Anterior cingulate cortex (tissue), 58 donors: ENCODE measurements at regions not wholly inside any gene's neighbourhood (a gene's known extent, or its start where the extent isn't known, plus 50 kb on each side); places are given as distances from the start of the nearest gene placed in this dataset.

Experiments
- DNase-seq, 58 donors: peaks; one replicate each; lab custom pipeline; 2025; lab: John Stamatoyannopoulos, UW

- DNase-seq = no peak
Measured at GRCh38 chr11:95451682-95452081, 220.7 kb upstream of the SESN3 start.

GRCh38 chr11:95451261-95451660, 220.3 kb upstream of the SESN3 start:
- DNase-seq = no peak

- DNase-seq = no peak
Measured at GRCh38 chr11:95450547-95451123, 219.6 kb upstream of the SESN3 start.

- DNase-seq = no peak
Measured at GRCh38 chr11:95445746-95446333, 214.8 kb upstream of the SESN3 start.

GRCh38 chr11:95444309-95445241, 213.6 kb upstream of the SESN3 start:
- no peak for DNase-seq

GRCh38 chr11:95443386-95443785, 212.4 kb upstream of the SESN3 start:
- no peak for DNase-seq

GRCh38 chr11:95442531-95443050, 211.6 kb upstream of the SESN3 start:
- DNase-seq = no peak

GRCh38 chr11:95435628-95436353, 204.8 kb upstream of the SESN3 start:
- DNase-seq = no peak

- peak in 2 of 58 donors; percentile 8 to 10 for DNase-seq
Measured at GRCh38 chr11:95435192-95435591, 204.2 kb upstream of the SESN3 start.

GRCh38 chr11:95434489-95435057, 203.6 kb upstream of the SESN3 start:
- DNase-seq = no peak

- DNase-seq = no peak
Measured at GRCh38 chr11:95434009-95434408, 203.0 kb upstream of the SESN3 start.

- no peak for DNase-seq
Measured at GRCh38 chr11:95432714-95433503, 201.9 kb upstream of the SESN3 start.

- no peak for DNase-seq
Measured at GRCh38 chr11:95429376-95429907, 198.4 kb upstream of the SESN3 start.

- DNase-seq = no peak
Measured at GRCh38 chr11:95426823-95427462, 195.9 kb upstream of the SESN3 start.

- no peak for DNase-seq
Measured at GRCh38 chr11:95419915-95420314, 188.9 kb upstream of the SESN3 start.

GRCh38 chr11:95418916-95419315, 187.9 kb upstream of the SESN3 start:
- DNase-seq = peak in 11 of 58 donors; percentile 1 to 24 (median 14)

GRCh38 chr11:95417832-95418231, 186.8 kb upstream of the SESN3 start:
- no peak for DNase-seq

GRCh38 chr11:95415837-95416304, 184.9 kb upstream of the SESN3 start:
- no peak for DNase-seq

- no peak for DNase-seq
Measured at GRCh38 chr11:95414217-95414616, 183.2 kb upstream of the SESN3 start.
